OCI-LY7 (cell line): ENCODE measurements at regions not wholly inside any gene's neighbourhood (a gene's known extent, or its start where the extent isn't known, plus 50 kb on each side); places are given as distances from the start of the nearest gene placed in this dataset.

Experiments used
- BruUV-seq: library from RNA; stranded (reverse); fragments of 400-500 nt; replicated peaks from 2 replicates; lab custom pipeline; 2021; lab: Mats Ljungman, UMichigan
- CTCF ChIA-PET: fragments of 300-600 bp; sonication (Branson Sonifier 250); formaldehyde crosslinking; loops from one replicate; lab custom pipeline; 2022; ENCODE audit warnings: antibody characterized with exemption; ENCODE audit not compliant: unreplicated experiment; lab: Charles Lee
- POLR2A ChIA-PET: fragments of 300-600 bp; sonication (Branson Sonifier 250); formaldehyde crosslinking; loops from one replicate; lab custom pipeline; 2022; ENCODE audit warnings: antibody characterized with exemption; lab: Charles Lee
- DNase-seq: peaks from one replicate; pipeline ENCODE4 v3.0.0-alpha.2; 2015; ENCODE audit warnings: low spot score
- H2AFZ ChIP-seq: fragments of 200-600 bp; sonication (generic), shearing (Covaris generic); 2 replicates; pipeline ENCODE4 v1.6.1; 2014; ENCODE audit warnings: mild to moderate bottlenecking, antibody characterized with exemption, low read length, moderate library complexity
- H3K27ac ChIP-seq: fragments of 200-600 bp; sonication (generic); 2 replicates; pipeline ENCODE4 v1.5.1; 2014; ENCODE audit warnings: mixed run types, low read depth, mild to moderate bottlenecking, moderate library complexity, low read length, inconsistent platforms; ENCODE audit not compliant: poor library complexity, severe bottlenecking
- H3K36me3 ChIP-seq: fragments of 200-600 bp; sonication (generic); 2 replicates; pipeline ENCODE4 v1.6.1; 2014; ENCODE audit warnings: mild to moderate bottlenecking, antibody characterized with exemption, low read length, moderate library complexity, mixed read lengths; ENCODE audit not compliant: insufficient read depth
- H3K4me1 ChIP-seq: fragments of 200-600 bp; sonication (generic); 2 replicates; pipeline ENCODE4 v1.5.1; 2014; ENCODE audit warnings: mild to moderate bottlenecking, low read length; ENCODE audit not compliant: insufficient read depth, poor library complexity, severe bottlenecking
- H3K4me2 ChIP-seq: fragments of 200-600 bp; sonication (generic); 2 replicates; pipeline ENCODE4 v1.6.1; 2014; ENCODE audit warnings: mild to moderate bottlenecking, low read length
- H3K4me3 ChIP-seq: fragments of 200-600 bp; sonication (generic); 2 replicates; pipeline ENCODE4 v1.5.1; 2014; ENCODE audit warnings: mild to moderate bottlenecking, low read depth, low read length; ENCODE audit not compliant: poor library complexity, severe bottlenecking
- H3K79me2 ChIP-seq: fragments of 200-600 bp; sonication (generic); 2 replicates; pipeline ENCODE4 v1.6.1; 2016; ENCODE audit warnings: low read depth, mild to moderate bottlenecking, low read length, moderate library complexity, mixed read lengths; ENCODE audit not compliant: insufficient read depth
- H3K9me2 ChIP-seq: fragments of 200-600 bp; sonication (generic); 2 replicates; pipeline ENCODE4 v1.6.1; 2016; ENCODE audit warnings: mild to moderate bottlenecking, low read length, mixed read lengths; ENCODE audit not compliant: insufficient read depth
- H3K9me3 ChIP-seq: fragments of 200-600 bp; sonication (generic); 2 replicates; pipeline ENCODE4 v1.6.1; 2014; ENCODE audit warnings: mild to moderate bottlenecking, mixed run types, low read length, mixed read lengths
- H4K20me1 ChIP-seq: fragments of 200-600 bp; sonication (generic); 2 replicates; pipeline ENCODE4 v1.6.1; 2014; ENCODE audit warnings: mild to moderate bottlenecking, antibody characterized with exemption, low read length, moderate library complexity, mixed read lengths; ENCODE audit not compliant: insufficient read depth
- CTCF ChIP-seq: fragments of 200-600 bp; sonication (generic); conservative IDR thresholded peaks from 2 replicates; pipeline ENCODE4 v1.5.1; 2014; ENCODE audit warnings: mild to moderate bottlenecking, antibody characterized with exemption, low read length, moderate library complexity, mixed read lengths
- EZH2phosphoT487 ChIP-seq: fragments of 200-600 bp; sonication (generic); IDR thresholded peaks from 2 replicates; pipeline ENCODE4 v1.6.1; 2018; ENCODE audit warnings: low read depth, borderline replicate concordance, mild to moderate bottlenecking, mixed run types, antibody characterized with exemption, low read length, moderate library complexity, mixed read lengths
- intact Hi-C: fragments of 100-400 bp; cut with micrococcal nuclease; formaldehyde crosslinking; loops from one replicate; pipeline ENCODE4 v1.10.0; 2022; ENCODE audit not compliant: unreplicated experiment

GRCh38 chr5:67746103-67746502, 469.5 kb upstream of the PIK3R1 start:
- Histone ChIP-seq H3K27ac (no peak overlapping the region), H3K4me3 (no peak overlapping the region), H3K4me2 (no peak overlapping the region), H3K4me1 (no peaks in the 10 kb centered on the region), H3K9me3 (no peaks in the 10 kb centered on the region), H4K20me1 (no peaks in the 10 kb centered on the region), H3K9me2 (no peaks in the 10 kb centered on the region), H3K36me3 (no peaks in the 10 kb centered on the region), H2AFZ (no peak overlapping the region), H3K79me2 (no peaks in the 10 kb centered on the region)
- CTCF ChIA-PET, result no interaction called here
- no peak for DNase-seq
- no TSS peak for BruUV-seq
- TF ChIP-seq CTCF (no peak), EZH2phosphoT487 (no peak)
- intact Hi-C loops, result no loop called here
- POLR2A ChIA-PET, result no interaction called here

- intact Hi-C loops, result no loop called here
These were observed 482.6 kb upstream of the PIK3R1 start for GRCh38 chr5:67732921-67733320.

More at GRCh38 chr5:67732921-67733320, 482.6 kb upstream of the PIK3R1 start:
- no peaks in the 10 kb centered on the region for H3K79me2 ChIP-seq
- no peak overlapping the region for H3K4me3 ChIP-seq
- no TSS peak for BruUV-seq
- H3K9me2 ChIP-seq, result no peaks in the 10 kb centered on the region
- no peaks in the 10 kb centered on the region for H3K36me3 ChIP-seq
- POLR2A ChIA-PET, result interaction anchor here (0.7 kb wide), 1 partner anchor 11 kb away, joined by 5 read pairs; no protein-coding TSS in a partner anchor
- no peak for DNase-seq
- no peak overlapping the region for H3K4me2 ChIP-seq
- TF ChIP-seq CTCF, result no peak
- TF ChIP-seq EZH2phosphoT487, result no peak
- H3K9me3 ChIP-seq, result no peaks in the 10 kb centered on the region
- H3K4me1 ChIP-seq, result no peaks in the 10 kb centered on the region
- CTCF ChIA-PET, result no interaction called here
- H3K27ac ChIP-seq, result no peak overlapping the region
- H4K20me1 ChIP-seq, result no peaks in the 10 kb centered on the region
- H2AFZ ChIP-seq, result no peak overlapping the region
